GM12878 (cell line): ENCODE measurements at regions not wholly inside any gene's neighbourhood (a gene's known extent, or its start where the extent isn't known, plus 50 kb on each side); places are given as distances from the start of the nearest gene placed in this dataset.

Experiments used
- ATAC-seq: fragments of 200-7000 bp; cut with Tn5 transposase; 3 replicates; pipeline ENCODE4 v1.9.1; 2020; ENCODE audit warnings: mild to moderate bottlenecking, moderate library complexity
- BruUV-seq: library from RNA; stranded (reverse); fragments of 400-500 nt; replicated peaks from 2 replicates; lab custom pipeline; 2021; lab: Mats Ljungman, UMichigan
- CTCF ChIA-PET: fragments of 300-600 bp; sonication (Branson Sonifier 250); formaldehyde crosslinking; extraction: SDS; loops from one replicate; lab custom pipeline; 2021; ENCODE audit warnings: inconsistent platforms; lab: Yijun Ruan, JAX
- POLR2A ChIA-PET: fragments of 350-600 bp; formaldehyde crosslinking; extraction: SDS; loops from one replicate; lab custom pipeline; 2021; ENCODE audit warnings: inconsistent platforms; lab: Charles Lee
- RAD21 ChIA-PET: fragments of 300-600 bp; sonication (Branson Sonifier 250); formaldehyde crosslinking; loops from one replicate; lab custom pipeline; 2023; ENCODE audit warnings: antibody characterized with exemption; ENCODE audit not compliant: unreplicated experiment; lab: Charles Lee
- SMC1A ChIA-PET: fragments of 300-600 bp; sonication (Branson Sonifier 250); formaldehyde crosslinking; loops from one replicate; lab custom pipeline; 2023; ENCODE audit not compliant: unreplicated experiment, uncharacterized antibody; lab: Charles Lee
- DNase-seq: peaks from one replicate; pipeline ENCODE4 v3.0.0-alpha.2; 2011; ENCODE audit warnings: low read depth, low spot score
- FAIRE-seq: peaks from 3 replicates; lab custom pipeline; 2011; peaks lifted over from hg19 to GRCh38; lab: Jason Lieb, UNC
- H2AFZ ChIP-seq: 2 replicates; pipeline ENCODE4 v1.6.0; 2011; ENCODE audit warnings: low read depth, low read length, control low read depth; ENCODE audit not compliant: control insufficient read depth
- H3K27ac ChIP-seq: 2 replicates; pipeline ENCODE4 v1.5.1; 2011; ENCODE audit warnings: control low read depth; ENCODE audit not compliant: control insufficient read depth, insufficient read depth
- H3K27me3 ChIP-seq, 2 experiments: replicated peaks in 1 of 2; 2 replicates each; pipeline versions ENCODE4 v1.6.0 to v1.6.1; 2011; ENCODE audit warnings: low read length in 1 of 2; ENCODE audit not compliant: control insufficient read depth in 2 of 2, insufficient read depth in 2 of 2
- H3K36me3 ChIP-seq, 2 experiments: 2 replicates each; pipeline ENCODE4 v1.5.1; 2011; ENCODE audit warnings: low read length in 1 of 2; ENCODE audit not compliant: control insufficient read depth in 2 of 2, insufficient read depth in 2 of 2
- H3K4me1 ChIP-seq: 2 replicates; pipeline ENCODE4 v1.6.1; 2011; ENCODE audit warnings: mild to moderate bottlenecking, low read length, moderate library complexity, mixed read lengths; ENCODE audit not compliant: control insufficient read depth, insufficient read depth
- H3K4me2 ChIP-seq: 2 replicates; pipeline ENCODE4 v1.6.0; 2011; ENCODE audit warnings: control low read depth; ENCODE audit not compliant: control insufficient read depth, insufficient read depth
- H3K4me3 ChIP-seq: fragments of 200-600 bp; sonication (generic); 2 replicates; pipeline ENCODE4 v1.5.1; 2016
- H3K79me2 ChIP-seq: 2 replicates; pipeline ENCODE4 v1.6.0; 2011; ENCODE audit warnings: low read length; ENCODE audit not compliant: control insufficient read depth, insufficient read depth
- H3K9ac ChIP-seq: 2 replicates; pipeline ENCODE4 v1.8.0; 2011; ENCODE audit warnings: low read length, control low read depth, mixed read lengths; ENCODE audit not compliant: control insufficient read depth, insufficient read depth
- H3K9me3 ChIP-seq: replicated peaks from 3 replicates; pipeline ENCODE4 v1.5.1; 2011; ENCODE audit warnings: mild to moderate bottlenecking, low read length; ENCODE audit not compliant: control insufficient read depth, insufficient read depth
- H4K20me1 ChIP-seq: 2 replicates; pipeline ENCODE4 v1.6.0; 2011; ENCODE audit not compliant: control insufficient read depth, insufficient read depth
- HCFC1 ChIP-seq: fragments of 150-350 bp; IDR thresholded peaks from 2 replicates; pipeline ENCODE4 v1.6.1; 2014; ENCODE audit warnings: low read length
- NR2C1 ChIP-seq: fragments of 450-650 bp; IDR thresholded peaks from 2 replicates; pipeline ENCODE4 v1.6.1; 2017; ENCODE audit warnings: antibody characterized with exemption, mild to moderate bottlenecking, moderate library complexity
- WGBS: methylation state at CpG from one replicate; pipeline ENCODE4 v1.1.6; 2016; ENCODE audit warnings: low lambda C conversion rate; ENCODE audit not compliant: insufficient replicate concordance, insufficient coverage; ENCODE audit errors: missing lambda C conversion rate; 5-methylcytosine and 5-hydroxymethylcytosine counted together
- in situ Hi-C: fragments of 300-500 bp; cut with MboI; formaldehyde crosslinking; loops from 9 replicates; pipeline ENCODE4 v1.14.3; 2018; ENCODE audit warnings: mixed read lengths
- intact Hi-C: fragments of 100-400 bp; cut with micrococcal nuclease; formaldehyde crosslinking; loops from one replicate; pipeline ENCODE4 v1.14.2; 2022; ENCODE audit not compliant: unreplicated experiment

- in situ Hi-C loops, result no loop called here
- Histone ChIP-seq H4K20me1 (no peaks in the 10 kb centered on the region), H3K4me1 (no peaks in the 10 kb centered on the region), H3K9me3 (no peaks in the 10 kb centered on the region), H3K27ac (no peak overlapping the region), H3K79me2 (no peaks in the 10 kb centered on the region), H3K4me2 (no peak overlapping the region), H3K27me3 (no peaks in the 10 kb centered on the region), H3K4me3 (no peak overlapping the region), H3K9ac (no peak overlapping the region), H3K36me3 (no peaks in the 10 kb centered on the region), H2AFZ (no peak overlapping the region)
- BruUV-seq, result no TSS peak
- ChIA-PET RAD21 (no interaction called here), CTCF (no interaction called here), SMC1A (no interaction called here), POLR2A (no interaction called here)
- no peak for TF ChIP-seq HCFC1
- intact Hi-C loops, result no loop called here
- DNase-seq (no peak), FAIRE-seq (no peak), ATAC-seq (no peak)
- WGBS, result 17% methylated on average over 4 of the region's 4 CpGs
These were observed 769.9 kb upstream of the ROBO1 start for GRCh38 chr3:80537680-80538079.

- BruUV-seq, result no TSS peak
- in situ Hi-C loops (no loop called here), intact Hi-C loops (no loop called here)
- SMC1A ChIA-PET, result no interaction called here
- Histone ChIP-seq H2AFZ (no peak overlapping the region), H3K79me2 (no peaks in the 10 kb centered on the region), H3K9me3 (no peaks in the 10 kb centered on the region), H3K4me3 (no peak overlapping the region), H3K27me3 (no peaks in the 10 kb centered on the region), H3K36me3 (no peaks in the 10 kb centered on the region), H3K4me1 (no peaks in the 10 kb centered on the region), H3K9ac (no peak overlapping the region), H3K4me2 (no peak overlapping the region), H4K20me1 (no peaks in the 10 kb centered on the region), H3K27ac (no peak overlapping the region)
- no peak for ATAC-seq
- POLR2A ChIA-PET, result no interaction called here
- DNase-seq, result no peak
- RAD21 ChIA-PET, result no interaction called here
- no peak for FAIRE-seq
- CTCF ChIA-PET, result no interaction called here
- WGBS, result 50% methylated on average over 1 of the region's 1 CpG
- TF ChIP-seq NR2C1, result no peak
These were observed 767.5 kb upstream of the ROBO1 start for GRCh38 chr3:80535286-80535685.
